H9 (cell line): ENCODE measurements at regions not wholly inside any gene's neighbourhood (a gene's known extent, or its start where the extent isn't known, plus 50 kb on each side); places are given as distances from the start of the nearest gene placed in this dataset.

Source experiments
- DNase-seq: peaks from one replicate; pipeline ENCODE4 v3.0.0-alpha.2; 2017
- H2AFZ ChIP-seq: one replicate; pipeline ENCODE4 v1.6.1; 2013; ENCODE audit warnings: mild to moderate bottlenecking, low read length, control low read depth, moderate library complexity
- H2AK5ac ChIP-seq: 2 replicates; pipeline ENCODE4 v1.6.1; 2013; ENCODE audit warnings: low read length, control low read depth, mixed read lengths; ENCODE audit not compliant: insufficient read length
- H2BK120ac ChIP-seq: one replicate; pipeline ENCODE4 v1.6.1; 2013; ENCODE audit warnings: low read depth, mild to moderate bottlenecking, low read length, control low read depth, inconsistent platforms; ENCODE audit not compliant: poor library complexity, severe bottlenecking
- H2BK12ac ChIP-seq: 2 replicates; pipeline ENCODE4 v1.6.1; 2013; ENCODE audit warnings: low read length, control low read depth, mixed read lengths, low read depth; ENCODE audit not compliant: insufficient read length
- H2BK15ac ChIP-seq: 2 replicates; pipeline ENCODE4 v1.6.1; 2013; ENCODE audit warnings: low read depth, low read length, control low read depth
- H2BK20ac ChIP-seq: one replicate; pipeline ENCODE4 v1.6.1; 2013; ENCODE audit warnings: low read depth, mild to moderate bottlenecking, low read length, control low read depth, inconsistent platforms; ENCODE audit not compliant: poor library complexity, severe bottlenecking
- H2BK5ac ChIP-seq: 2 replicates; pipeline ENCODE4 v1.6.1; 2013; ENCODE audit warnings: low read length, control low read depth, mixed read lengths; ENCODE audit not compliant: insufficient read length
- H3K14ac ChIP-seq: 2 replicates; pipeline ENCODE4 v1.6.1; 2013; ENCODE audit warnings: low read length, control low read depth; ENCODE audit not compliant: insufficient read depth
- H3K18ac ChIP-seq: 2 replicates; pipeline ENCODE4 v1.6.1; 2013; ENCODE audit warnings: low read depth, mild to moderate bottlenecking, mixed read lengths, low read length, control low read depth; ENCODE audit not compliant: insufficient read length
- H3K23ac ChIP-seq: 2 replicates; pipeline ENCODE4 v1.6.1; 2013; ENCODE audit warnings: low read length, control low read depth, mixed read lengths, low read depth; ENCODE audit not compliant: insufficient read length
- H3K23me2 ChIP-seq: 2 replicates; pipeline ENCODE4 v1.6.1; 2013; ENCODE audit warnings: low read depth, mild to moderate bottlenecking, mixed read lengths, low read length, control low read depth; ENCODE audit not compliant: insufficient read length, poor library complexity, severe bottlenecking
- H3K27ac ChIP-seq: 2 replicates; pipeline ENCODE4 v1.5.1; 2013; ENCODE audit warnings: low read length, control low read depth, mixed read lengths, low read depth; ENCODE audit not compliant: insufficient read length
- H3K27me3 ChIP-seq: 2 replicates; pipeline ENCODE4 v1.6.1; 2013; ENCODE audit warnings: low read length, control low read depth, inconsistent platforms; ENCODE audit not compliant: insufficient read depth
- H3K4ac ChIP-seq: 2 replicates; pipeline ENCODE4 v1.6.1; 2013; ENCODE audit warnings: low read depth, mild to moderate bottlenecking, control low read depth, inconsistent platforms, low read length, moderate library complexity
- H3K4me1 ChIP-seq: 2 replicates; pipeline ENCODE4 v1.6.1; 2013; ENCODE audit warnings: low read length, control low read depth, inconsistent platforms; ENCODE audit not compliant: insufficient read depth
- H3K4me2 ChIP-seq: 2 replicates; pipeline ENCODE4 v1.6.1; 2013; ENCODE audit warnings: low read length, control low read depth, mixed read lengths; ENCODE audit not compliant: insufficient read length, insufficient read depth
- H3K56ac ChIP-seq: 2 replicates; pipeline ENCODE4 v1.6.1; 2013; ENCODE audit warnings: low read depth, mild to moderate bottlenecking, mixed read lengths, low read length, control low read depth; ENCODE audit not compliant: insufficient read length
- H3K79me1 ChIP-seq: 2 replicates; pipeline ENCODE4 v1.6.1; 2013; ENCODE audit warnings: low read depth, mild to moderate bottlenecking, moderate library complexity, low read length, control low read depth, inconsistent platforms; ENCODE audit not compliant: insufficient read depth, poor library complexity, severe bottlenecking
- H3K79me2 ChIP-seq: 2 replicates; pipeline ENCODE4 v1.6.1; 2013; ENCODE audit warnings: low read length, control low read depth, inconsistent platforms; ENCODE audit not compliant: insufficient read depth
- H3K9ac ChIP-seq: 2 replicates; pipeline ENCODE4 v1.6.1; 2013; ENCODE audit warnings: low read length, control low read depth, mixed read lengths; ENCODE audit not compliant: insufficient read length; ENCODE audit errors: extremely low read depth
- H3K9me3 ChIP-seq: one replicate; pipeline ENCODE4 v1.6.1; 2013; ENCODE audit warnings: low read depth, low read length, inconsistent platforms; ENCODE audit not compliant: control insufficient read depth
- H3T11ph ChIP-seq: one replicate; pipeline ENCODE4 v1.6.1; 2013; ENCODE audit warnings: mild to moderate bottlenecking, low read length, control low read depth, inconsistent platforms
- H4K20me1 ChIP-seq: one replicate; pipeline ENCODE4 v1.6.1; 2013; ENCODE audit not compliant: control insufficient read depth, insufficient read length, insufficient read depth
- H4K5ac ChIP-seq: 2 replicates; pipeline ENCODE4 v1.6.1; 2013; ENCODE audit warnings: low read depth, mild to moderate bottlenecking, mixed read lengths, low read length, control low read depth; ENCODE audit not compliant: insufficient read length
- H4K8ac ChIP-seq: replicated peaks from 2 replicates; pipeline ENCODE4 v1.6.1; 2013; ENCODE audit warnings: low read length, control low read depth, mixed read lengths, low read depth; ENCODE audit not compliant: insufficient read length
- H4K91ac ChIP-seq: 2 replicates; pipeline ENCODE4 v1.6.1; 2013; ENCODE audit warnings: low read depth, mild to moderate bottlenecking, moderate library complexity, mixed read lengths, low read length, control low read depth; ENCODE audit not compliant: insufficient read length
- H3K27ac Mint-ChIP-seq, 3 experiments: 2 replicates in 2 of 3; 3 replicates in 1 of 3; pipeline ENCODE4 v1.8.0; 2020 to 2021; ENCODE audit warnings: mixed read lengths in 3 of 3, mild to moderate bottlenecking in 1 of 3, moderate library complexity in 1 of 3
- H3K27me3 Mint-ChIP-seq: 2 replicates; pipeline ENCODE4 v1.8.0; 2021; ENCODE audit warnings: low read depth, mild to moderate bottlenecking, moderate library complexity, mixed read lengths
- H3K36me3 Mint-ChIP-seq, 3 experiments: 2 replicates in 2 of 3; 3 replicates in 1 of 3; pipeline ENCODE4 v1.8.0; 2020 to 2021; ENCODE audit warnings: low read depth in 3 of 3, mixed read lengths in 3 of 3; ENCODE audit not compliant: insufficient read depth in 1 of 3
- H3K4me1 Mint-ChIP-seq, 2 experiments: 2 replicates each; pipeline ENCODE4 v1.8.0; 2020; ENCODE audit warnings: mixed read lengths in 2 of 2
- H3K4me3 Mint-ChIP-seq, 2 experiments: 2 replicates in 1 of 2; 3 replicates in 1 of 2; pipeline ENCODE4 v1.8.0; 2020 to 2021; ENCODE audit warnings: mild to moderate bottlenecking in 2 of 2, mixed read lengths in 2 of 2, moderate library complexity in 1 of 2
- H3K9me3 Mint-ChIP-seq, 2 experiments: 2 replicates in 1 of 2; 3 replicates in 1 of 2; pipeline ENCODE4 v1.8.0; 2020; ENCODE audit warnings: mild to moderate bottlenecking in 2 of 2, mixed read lengths in 2 of 2, moderate library complexity in 1 of 2
- CTCF ChIP-seq: fragments of 200-600 bp; sonication (generic); conservative IDR thresholded peaks from 3 replicates; pipeline ENCODE4 v1.8.0; 2021; ENCODE audit warnings: antibody characterized with exemption, mild to moderate bottlenecking

- Histone ChIP-seq H2BK120ac (no peak overlapping the region), H2AFZ (no peak overlapping the region), H3K4me1 (peaks cover 4% of the 10 kb centered on the region; the same call in 1 of the 2 replicates), H3K56ac (no peak overlapping the region), H3K27ac (no peak overlapping the region), H3K9ac (no peak overlapping the region), H3T11ph (no peak overlapping the region), H3K4ac (no peak overlapping the region), H3K79me1 (no peaks in the 10 kb centered on the region), H4K5ac (no peak overlapping the region), H2BK20ac (no peak overlapping the region), H4K8ac (no peak overlapping the region), H4K20me1 (no peaks in the 10 kb centered on the region), H3K23ac (no peak overlapping the region), H4K91ac (no peak overlapping the region), H3K23me2 (no peaks in the 10 kb centered on the region), H3K79me2 (no peaks in the 10 kb centered on the region), H3K18ac (no peak overlapping the region), H3K27me3 (no peaks in the 10 kb centered on the region), H2BK15ac (no peak overlapping the region), H2BK5ac (no peak overlapping the region), H2BK12ac (no peak overlapping the region), H3K9me3 (no peaks in the 10 kb centered on the region), H3K4me2 (no peak overlapping the region), H2AK5ac (no peak overlapping the region), H3K14ac (no peak overlapping the region)
- no peaks in the 10 kb centered on the region for H3K9me3 Mint-ChIP-seq
- H3K27me3 Mint-ChIP-seq, result no peaks in the 10 kb centered on the region
- peaks cover 37 to 59% of the 10 kb centered on the region in 2 experiments for H3K4me1 Mint-ChIP-seq
- no peak for DNase-seq
- H3K27ac Mint-ChIP-seq, result no peak overlapping the region
- no peak for TF ChIP-seq CTCF
- H3K36me3 Mint-ChIP-seq, result no peaks in the 10 kb centered on the region
- H3K4me3 Mint-ChIP-seq, result no peak overlapping the region
Measured at GRCh38 chr13:54196684-54197083, 1168.1 kb downstream of the OLFM4 start.
